ENCODE measurements at regions not wholly inside any gene's neighbourhood (a gene's known extent, or its start where the extent isn't known, plus 50 kb on each side); places are given as distances from the start of the nearest gene placed in this dataset.

DNA sequence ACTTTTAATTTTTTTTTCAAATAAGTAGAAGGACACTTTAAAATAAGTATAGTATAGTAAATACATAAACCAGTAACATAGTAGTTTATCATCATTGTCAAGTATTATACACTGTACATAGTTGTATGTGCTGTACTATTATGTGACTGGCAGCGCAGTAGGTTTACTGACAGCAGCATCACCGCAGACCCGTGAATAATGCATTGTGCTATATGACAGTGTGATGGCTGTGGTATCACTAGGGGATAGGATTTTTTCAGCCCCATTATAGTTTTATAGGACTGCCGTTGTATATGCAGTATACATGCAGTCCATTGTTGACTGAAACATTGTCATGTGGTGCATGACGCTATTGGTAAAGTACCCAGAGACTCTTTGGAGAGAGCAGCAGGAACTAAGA is 306.5 kb downstream of the SQOR start:
- no peak for TF ChIP-seq POLR2AphosphoS5 (IDR thresholded peaks at IDR 0.05; ENCODE audit: low read depth, low read length)
- TF ChIP-seq, protein P1, sequence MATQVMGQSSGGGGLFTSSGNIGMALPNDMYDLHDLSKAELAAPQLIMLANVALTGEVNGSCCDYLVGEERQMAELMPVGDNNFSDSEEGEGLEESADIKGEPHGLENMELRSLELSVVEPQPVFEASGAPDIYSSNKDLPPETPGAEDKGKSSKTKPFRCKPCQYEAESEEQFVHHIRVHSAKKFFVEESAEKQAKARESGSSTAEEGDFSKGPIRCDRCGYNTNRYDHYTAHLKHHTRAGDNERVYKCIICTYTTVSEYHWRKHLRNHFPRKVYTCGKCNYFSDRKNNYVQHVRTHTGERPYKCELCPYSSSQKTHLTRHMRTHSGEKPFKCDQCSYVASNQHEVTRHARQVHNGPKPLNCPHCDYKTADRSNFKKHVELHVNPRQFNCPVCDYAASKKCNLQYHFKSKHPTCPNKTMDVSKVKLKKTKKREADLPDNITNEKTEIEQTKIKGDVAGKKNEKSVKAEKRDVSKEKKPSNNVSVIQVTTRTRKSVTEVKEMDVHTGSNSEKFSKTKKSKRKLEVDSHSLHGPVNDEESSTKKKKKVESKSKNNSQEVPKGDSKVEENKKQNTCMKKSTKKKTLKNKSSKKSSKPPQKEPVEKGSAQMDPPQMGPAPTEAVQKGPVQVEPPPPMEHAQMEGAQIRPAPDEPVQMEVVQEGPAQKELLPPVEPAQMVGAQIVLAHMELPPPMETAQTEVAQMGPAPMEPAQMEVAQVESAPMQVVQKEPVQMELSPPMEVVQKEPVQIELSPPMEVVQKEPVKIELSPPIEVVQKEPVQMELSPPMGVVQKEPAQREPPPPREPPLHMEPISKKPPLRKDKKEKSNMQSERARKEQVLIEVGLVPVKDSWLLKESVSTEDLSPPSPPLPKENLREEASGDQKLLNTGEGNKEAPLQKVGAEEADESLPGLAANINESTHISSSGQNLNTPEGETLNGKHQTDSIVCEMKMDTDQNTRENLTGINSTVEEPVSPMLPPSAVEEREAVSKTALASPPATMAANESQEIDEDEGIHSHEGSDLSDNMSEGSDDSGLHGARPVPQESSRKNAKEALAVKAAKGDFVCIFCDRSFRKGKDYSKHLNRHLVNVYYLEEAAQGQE (IDR thresholded peaks at IDR 0.05; ENCODE audit: insufficient read depth in 1 of 2, low read depth in 2 of 2, low read length in 2 of 2) = no peak
- no peak for TF ChIP-seq TAF1 (IDR thresholded peaks at IDR 0.05; ENCODE audit: borderline replicate concordance, insufficient read depth, low read length)
